GM12875 (cell line): ENCODE measurements at regions not wholly inside any gene's neighbourhood (a gene's known extent, or its start where the extent isn't known, plus 50 kb on each side); places are given as distances from the start of the nearest gene placed in this dataset.

Source experiments
- H3K4me3 ChIP-seq: one replicate; pipeline ENCODE4 v1.5.1; 2011; ENCODE audit warnings: low read depth, low read length, control low read depth
- CTCF ChIP-seq: IDR thresholded peaks from 2 replicates; pipeline ENCODE4 v1.5.1; 2011; ENCODE audit warnings: low read depth, mild to moderate bottlenecking, control low read depth, inconsistent platforms, low read length, moderate library complexity, borderline replicate concordance; ENCODE audit not compliant: insufficient read depth

DNA sequence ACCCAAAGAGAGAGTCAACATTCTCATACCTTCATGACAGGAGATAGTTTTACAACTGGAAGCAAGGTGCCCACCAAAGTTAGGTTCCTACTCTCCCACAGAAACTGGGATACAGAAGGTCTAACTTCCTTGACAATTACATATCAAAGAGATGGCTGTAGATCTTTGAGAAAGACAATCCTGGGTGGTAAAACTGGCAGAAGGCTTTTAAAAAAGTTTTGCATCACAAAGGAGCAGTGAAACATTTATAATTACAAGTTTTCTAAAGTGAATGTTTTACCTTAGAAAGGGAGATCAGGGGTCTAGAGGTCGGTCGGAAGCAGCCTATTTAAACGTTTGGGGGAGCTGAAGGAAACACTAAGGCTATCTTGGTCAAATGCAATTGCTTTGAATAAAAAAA is 166.6 kb upstream of the STEAP1 start:
- no peak for TF ChIP-seq CTCF
- H3K4me3 ChIP-seq = no peak overlapping the region

GRCh38 chr7:89988074-89988473 is 166.2 kb upstream of the STEAP1 start:
- H3K4me3 ChIP-seq = no peak overlapping the region
- TF ChIP-seq CTCF = no peak

GRCh38 chr7:89989454-89989853 is 164.8 kb upstream of the STEAP1 start:
- TF ChIP-seq CTCF = no peak
- H3K4me3 ChIP-seq = no peak overlapping the region

DNA sequence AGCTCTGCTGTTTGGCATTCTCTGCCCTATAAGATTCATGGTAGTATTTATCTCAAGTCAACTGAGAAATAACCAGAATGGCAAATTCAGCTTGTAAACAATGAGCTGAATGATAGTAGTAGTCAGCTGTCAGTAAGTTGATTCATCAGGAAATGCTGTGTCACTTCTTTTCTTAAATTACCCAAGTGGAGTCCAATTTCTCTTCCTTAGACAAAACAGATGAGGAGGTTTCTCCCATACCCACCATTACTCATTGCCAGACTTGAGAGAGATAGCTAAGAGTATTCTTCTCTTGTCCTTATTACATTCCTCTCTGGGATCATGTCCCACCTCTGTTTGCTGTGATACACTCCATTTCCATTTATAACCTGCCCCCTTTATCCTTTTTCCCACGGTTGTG is 159.8 kb upstream of the STEAP1 start:
- TF ChIP-seq CTCF = no peak
- no peak overlapping the region for H3K4me3 ChIP-seq

DNA sequence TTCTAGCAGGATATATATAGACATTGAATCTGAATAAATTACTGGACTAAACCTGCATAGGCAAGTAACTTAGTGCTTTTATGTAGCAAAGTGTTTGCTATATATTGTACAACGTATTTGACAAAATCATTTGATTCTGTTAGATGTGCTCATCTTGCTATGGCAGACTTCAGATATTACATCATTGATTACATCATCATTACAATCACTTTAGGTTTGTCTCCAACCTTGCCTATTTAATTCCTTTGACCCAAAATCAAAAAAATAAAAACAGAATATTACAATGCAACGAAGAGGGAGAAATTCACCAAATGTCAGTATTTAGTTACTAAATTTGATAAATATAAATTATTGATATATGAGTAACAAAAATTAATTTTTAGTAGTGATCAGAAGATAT is 155.7 kb upstream of the STEAP1 start:
- no peak overlapping the region for H3K4me3 ChIP-seq
- no peak for TF ChIP-seq CTCF

GRCh38 chr7:90005836-90006235 is 148.4 kb upstream of the STEAP1 start:
- TF ChIP-seq CTCF = no peak
- no peak overlapping the region for H3K4me3 ChIP-seq

DNA sequence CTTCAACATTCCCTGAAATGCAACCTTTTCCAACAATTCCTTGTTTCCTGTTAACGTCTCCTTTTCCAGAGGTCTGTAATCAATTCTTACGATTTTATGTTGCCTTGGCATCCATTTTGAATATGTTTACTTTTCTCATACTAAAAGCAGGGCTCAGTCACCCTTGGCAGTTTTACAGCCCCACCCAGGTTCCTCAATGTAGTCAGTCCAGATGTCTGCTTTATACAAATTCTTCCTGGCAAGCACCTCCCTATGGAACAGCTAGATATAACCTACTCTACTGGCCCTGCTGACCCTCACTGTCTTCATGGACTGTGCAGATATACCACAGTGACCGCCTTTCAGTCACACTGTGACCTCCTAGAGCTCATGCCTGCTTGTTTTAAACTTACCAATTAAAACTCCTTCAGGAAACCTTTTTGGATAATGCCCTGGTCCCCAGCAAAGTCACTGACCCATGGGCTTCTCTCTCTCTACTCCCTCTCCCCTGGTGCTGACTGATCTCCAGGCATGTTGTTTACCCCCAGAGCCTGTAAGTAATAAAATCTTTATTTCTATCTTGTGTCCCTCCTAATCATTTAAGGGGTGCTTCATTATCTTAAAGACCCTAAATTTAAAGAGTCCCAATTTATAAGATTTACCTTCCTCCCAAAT is 147.1 kb upstream of the STEAP1 start:
- H3K4me3 ChIP-seq = no peak overlapping the region
- no peak for TF ChIP-seq CTCF
